HEK293T (cell line): ENCODE measurements at regions not wholly inside any gene's neighbourhood (a gene's known extent, or its start where the extent isn't known, plus 50 kb on each side); places are given as distances from the start of the nearest gene placed in this dataset.

Experiments
- CTCF ChIA-PET: fragments of 350-600 bp; formaldehyde crosslinking; extraction: SDS; loops from one replicate; lab custom pipeline; 2021; ENCODE audit warnings: antibody characterized with exemption, inconsistent platforms; lab: Yijun Ruan, JAX
- POLR2A ChIA-PET: fragments of 350-600 bp; formaldehyde crosslinking; extraction: SDS; loops from one replicate; lab custom pipeline; 2020; ENCODE audit warnings: antibody characterized with exemption, inconsistent platforms; lab: Yijun Ruan, JAX
- DNase-seq: peaks from one replicate; pipeline ENCODE4 v3.0.0; 2012; ENCODE audit warnings: mixed read lengths; ENCODE audit errors: extremely low spot score
- ARNT ChIP-seq: fragments of 450-650 bp; IDR thresholded peaks from 2 replicates; pipeline ENCODE4 v1.6.1; 2017; ENCODE audit warnings: mild to moderate bottlenecking
- BHLHE40 ChIP-seq: fragments of 450-650 bp; IDR thresholded peaks from 2 replicates; pipeline ENCODE4 v1.6.1; 2016; ENCODE audit warnings: mild to moderate bottlenecking, moderate library complexity, borderline replicate concordance
- CTBP1 ChIP-seq: fragments of 450-650 bp; IDR thresholded peaks from 2 replicates; pipeline ENCODE4 v1.6.1; 2016; ENCODE audit warnings: borderline replicate concordance
- ELF4 ChIP-seq: fragments of 450-650 bp; IDR thresholded peaks from 2 replicates; pipeline ENCODE4 v1.6.1; 2017; ENCODE audit warnings: antibody characterized with exemption
- FOXA1 ChIP-seq: fragments of 450-650 bp; IDR thresholded peaks from 2 replicates; pipeline ENCODE4 v1.6.1; 2016; ENCODE audit warnings: mild to moderate bottlenecking
- FOXK2 ChIP-seq: fragments of 450-650 bp; IDR thresholded peaks from 2 replicates; pipeline ENCODE4 v1.6.1; 2016; ENCODE audit warnings: mild to moderate bottlenecking
- FOXM1 ChIP-seq: fragments of 450-650 bp; IDR thresholded peaks from 2 replicates; pipeline ENCODE4 v1.6.1; 2017; ENCODE audit warnings: mild to moderate bottlenecking, borderline replicate concordance
- HDGF ChIP-seq: fragments of 450-650 bp; IDR thresholded peaks from 2 replicates; pipeline ENCODE4 v1.6.1; 2017; ENCODE audit warnings: antibody characterized with exemption, borderline replicate concordance
- L3MBTL2 ChIP-seq: fragments of 450-650 bp; conservative IDR thresholded peaks from 2 replicates; pipeline ENCODE4 v1.6.1; 2016; ENCODE audit warnings: mild to moderate bottlenecking
- LEF1 ChIP-seq: fragments of 450-650 bp; IDR thresholded peaks from 2 replicates; pipeline ENCODE4 v1.6.1; 2017; ENCODE audit warnings: mild to moderate bottlenecking, borderline replicate concordance
- NFRKB ChIP-seq: fragments of 450-650 bp; IDR thresholded peaks from 2 replicates; pipeline ENCODE4 v1.6.1; 2016; ENCODE audit warnings: mild to moderate bottlenecking, moderate library complexity
- PKNOX1 ChIP-seq: fragments of 450-650 bp; IDR thresholded peaks from 2 replicates; pipeline ENCODE4 v1.6.1; 2016
- SP1 ChIP-seq: fragments of 450-650 bp; IDR thresholded peaks from 2 replicates; pipeline ENCODE4 v1.6.1; 2017
- SUZ12 ChIP-seq: fragments of 450-650 bp; IDR thresholded peaks from 2 replicates; pipeline ENCODE4 v1.6.1; 2016; ENCODE audit warnings: mild to moderate bottlenecking
- TARDBP ChIP-seq: fragments of 450-650 bp; IDR thresholded peaks from 2 replicates; pipeline ENCODE4 v1.6.1; 2016
- ZNF384 ChIP-seq: fragments of 450-650 bp; IDR thresholded peaks from 2 replicates; pipeline ENCODE4 v1.6.1; 2016

- ChIA-PET CTCF (no interaction called here), POLR2A (no interaction called here)
- no peak for DNase-seq
- no peak for TF ChIP-seq TARDBP
- TF ChIP-seq BHLHE40, result no peak
- no peak for TF ChIP-seq ELF4
- no peak for TF ChIP-seq FOXA1
- no peak for TF ChIP-seq PKNOX1
- TF ChIP-seq ARNT, result no peak
- no peak for TF ChIP-seq HDGF
- TF ChIP-seq ZNF384, result no peak
Measured at GRCh38 chr3:124535306-124535705, 194.9 kb upstream of the UMPS start.

GRCh38 chr3:124540550-124541211, 189.6 kb upstream of the UMPS start:
- TF ChIP-seq CTBP1, result no peak
- no peak for TF ChIP-seq SUZ12
- no peak for TF ChIP-seq L3MBTL2
- no peak for TF ChIP-seq SP1
- TF ChIP-seq FOXA1, result no peak
- no peak for TF ChIP-seq PKNOX1
- no peak for TF ChIP-seq HDGF
- TF ChIP-seq NFRKB, result no peak
- TF ChIP-seq ARNT, result no peak
- TF ChIP-seq FOXK2, result no peak
- TF ChIP-seq ELF4, result no peak
- TF ChIP-seq FOXM1, result no peak
- no peak for TF ChIP-seq BHLHE40
- TF ChIP-seq TARDBP, result no peak
- TF ChIP-seq LEF1, result no peak
- CTCF ChIA-PET, result interaction anchor here (1.0 to 1.5 kb wide), 2 partner anchors 10 to 15 kb away, joined by 6 read pairs; no protein-coding TSS in a partner anchor
- DNase-seq, result no peak
- POLR2A ChIA-PET, result no interaction called here

- TF ChIP-seq NFRKB (no peak), LEF1 (no peak), HDGF (no peak), SUZ12 (no peak), ZNF384 (no peak), ARNT (no peak), FOXA1 (no peak), SP1 (no peak), FOXK2 (no peak), BHLHE40 (no peak), L3MBTL2 (no peak), ELF4 (no peak), PKNOX1 (no peak), FOXM1 (no peak), CTBP1 (no peak), TARDBP (no peak)
- CTCF ChIA-PET, result interaction anchor here (1.5 kb wide), 1 partner anchor 8 kb away, joined by 6 read pairs; no protein-coding TSS in a partner anchor
- POLR2A ChIA-PET, result no interaction called here
- no peak for DNase-seq
Measured at GRCh38 chr3:124542214-124542869, 187.9 kb upstream of the UMPS start.

- POLR2A ChIA-PET, result no interaction called here
- CTCF ChIA-PET, result interaction anchor here (0.6 kb wide), 1 partner anchor 214 kb away, joined by 4 read pairs; no protein-coding TSS in a partner anchor
- no peak for TF ChIP-seq TARDBP
- no peak for TF ChIP-seq FOXM1
- no peak for TF ChIP-seq L3MBTL2
- no peak for TF ChIP-seq ZNF384
- no peak for TF ChIP-seq SUZ12
- DNase-seq, result no peak
Measured at GRCh38 chr3:124545891-124546290, 184.4 kb upstream of the UMPS start.

GRCh38 chr3:124552224-124552623, 178.0 kb upstream of the UMPS start:
- POLR2A ChIA-PET, result no interaction called here
- TF ChIP-seq SUZ12 (no peak), HDGF (no peak), SP1 (no peak), PKNOX1 (no peak), BHLHE40 (no peak), FOXM1 (no peak)
- CTCF ChIA-PET, result interaction anchor here (1.0 to 1.4 kb wide), 2 partner anchors 62 to 201 kb away, joined by 3 to 4 read pairs; no protein-coding TSS in a partner anchor
- no peak for DNase-seq
